Fibroblast of the aortic adventitia (primary cell): ENCODE measurements at regions not wholly inside any gene's neighbourhood (a gene's known extent, or its start where the extent isn't known, plus 50 kb on each side); places are given as distances from the start of the nearest gene placed in this dataset.

ENCODE experiments used
- DNase-seq: peaks from one replicate; pipeline ENCODE4 v3.0.0-alpha.2; 2010; ENCODE audit warnings: low read depth
- H3K4me3 ChIP-seq: 2 replicates; pipeline ENCODE4 v1.5.1; 2011; ENCODE audit warnings: low read depth, mild to moderate bottlenecking, control low read depth, low read length, moderate library complexity
- TF ChIP-seq, protein P1 (sequence below): IDR thresholded peaks from 2 replicates; pipeline ENCODE4 v1.5.1; 2011; ENCODE audit warnings: mild to moderate bottlenecking, low read length, control low read depth, inconsistent platforms; ENCODE audit not compliant: insufficient read depth

GRCh38 chr2:120943403-120944034 is 207.9 kb downstream of the GLI2 start:
- H3K4me3 ChIP-seq = no peak overlapping the region
- TF ChIP-seq, protein P1, sequence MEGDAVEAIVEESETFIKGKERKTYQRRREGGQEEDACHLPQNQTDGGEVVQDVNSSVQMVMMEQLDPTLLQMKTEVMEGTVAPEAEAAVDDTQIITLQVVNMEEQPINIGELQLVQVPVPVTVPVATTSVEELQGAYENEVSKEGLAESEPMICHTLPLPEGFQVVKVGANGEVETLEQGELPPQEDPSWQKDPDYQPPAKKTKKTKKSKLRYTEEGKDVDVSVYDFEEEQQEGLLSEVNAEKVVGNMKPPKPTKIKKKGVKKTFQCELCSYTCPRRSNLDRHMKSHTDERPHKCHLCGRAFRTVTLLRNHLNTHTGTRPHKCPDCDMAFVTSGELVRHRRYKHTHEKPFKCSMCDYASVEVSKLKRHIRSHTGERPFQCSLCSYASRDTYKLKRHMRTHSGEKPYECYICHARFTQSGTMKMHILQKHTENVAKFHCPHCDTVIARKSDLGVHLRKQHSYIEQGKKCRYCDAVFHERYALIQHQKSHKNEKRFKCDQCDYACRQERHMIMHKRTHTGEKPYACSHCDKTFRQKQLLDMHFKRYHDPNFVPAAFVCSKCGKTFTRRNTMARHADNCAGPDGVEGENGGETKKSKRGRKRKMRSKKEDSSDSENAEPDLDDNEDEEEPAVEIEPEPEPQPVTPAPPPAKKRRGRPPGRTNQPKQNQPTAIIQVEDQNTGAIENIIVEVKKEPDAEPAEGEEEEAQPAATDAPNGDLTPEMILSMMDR = no peak
- no peak for DNase-seq

DNA sequence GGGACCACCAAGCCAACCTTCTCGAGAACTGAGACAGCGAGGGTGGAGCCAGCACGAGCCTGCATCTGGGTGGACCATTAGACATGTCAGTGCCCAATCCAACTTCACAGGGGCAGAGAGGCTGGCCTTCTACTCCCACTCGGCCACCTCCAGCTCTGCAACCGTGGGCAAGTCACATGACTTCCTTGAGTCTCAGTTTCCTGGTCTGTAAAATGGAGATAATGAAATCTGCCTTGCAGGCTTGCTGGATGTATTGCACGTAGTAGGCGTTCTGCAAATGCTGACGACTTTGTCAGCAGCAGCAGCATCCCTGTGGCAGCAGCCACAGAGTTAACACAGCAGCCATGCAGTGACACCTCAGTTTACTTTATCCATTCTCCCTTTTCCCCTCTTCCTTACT is 208.9 kb downstream of the GLI2 start:
- TF ChIP-seq, protein P1 = no peak
- H3K4me3 ChIP-seq = no peak overlapping the region
- no peak for DNase-seq

DNA sequence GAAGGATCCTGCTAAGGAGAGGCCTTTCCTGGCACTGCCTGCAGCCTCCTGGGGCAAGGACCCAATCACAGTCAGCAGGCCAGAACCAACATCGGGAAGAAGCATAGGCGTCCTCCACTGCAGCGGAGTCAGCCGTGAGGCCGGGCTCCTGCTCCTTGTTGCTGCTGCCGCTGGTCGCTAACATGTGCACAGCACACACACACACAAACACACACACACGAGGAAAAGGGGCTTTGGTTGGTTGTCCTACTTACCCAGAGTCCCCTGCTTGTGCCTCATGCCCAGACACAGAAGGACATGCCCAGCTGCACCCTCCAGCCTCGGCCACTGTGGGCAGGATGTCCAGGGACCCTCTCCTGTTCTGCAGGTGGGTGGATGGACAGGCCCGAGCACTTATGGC is 209.4 kb downstream of the GLI2 start:
- H3K4me3 ChIP-seq = no peak overlapping the region
- DNase-seq = no peak
- TF ChIP-seq, protein P1 = no peak

GRCh38 chr2:120945832-120946499 is 210.3 kb downstream of the GLI2 start:
- no peak overlapping the region for H3K4me3 ChIP-seq
- DNase-seq = no peak
- TF ChIP-seq, protein P1 = no peak

DNA sequence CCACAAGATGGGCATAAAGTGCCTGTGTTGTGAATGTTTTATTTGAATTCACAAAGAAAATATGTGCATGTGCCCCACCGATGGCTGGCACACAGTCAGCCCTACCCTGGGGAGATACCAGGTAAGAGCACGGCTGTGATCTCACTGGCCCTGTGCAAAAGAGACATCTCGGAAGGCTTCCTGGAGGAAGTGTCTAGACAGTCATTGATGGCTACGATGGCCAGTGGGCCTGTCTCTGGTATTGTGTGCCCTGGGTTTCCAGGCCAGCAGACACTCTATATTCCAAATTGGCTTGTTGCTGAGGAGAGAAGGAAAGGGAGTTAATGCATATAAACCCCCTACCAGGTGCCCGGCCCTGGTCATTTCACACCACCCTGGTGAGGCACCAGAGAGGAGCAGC is 211.7 kb downstream of the GLI2 start:
- DNase-seq = no peak
- H3K4me3 ChIP-seq = no peak overlapping the region
- TF ChIP-seq, protein P1 = no peak

GRCh38 chr2:120947982-120948661 is 212.5 kb downstream of the GLI2 start:
- DNase-seq = no peak

More at GRCh38 chr2:120947982-120948661, 212.5 kb downstream of the GLI2 start:
- TF ChIP-seq, protein P1 = no peak
- no peak overlapping the region for H3K4me3 ChIP-seq
